Skeletal muscle satellite cell (primary cell): ENCODE measurements at regions not wholly inside any gene's neighbourhood (a gene's known extent, or its start where the extent isn't known, plus 50 kb on each side); places are given as distances from the start of the nearest gene placed in this dataset.

Source experiments
- H3K27me3 ChIP-seq: 2 replicates; pipeline ENCODE4 v1.7.0; 2013; ENCODE audit warnings: low read length; ENCODE audit not compliant: control insufficient read depth, insufficient read depth
- H3K36me3 ChIP-seq: 2 replicates; pipeline ENCODE4 v1.7.0; 2013; ENCODE audit warnings: mild to moderate bottlenecking, control low read depth, low read length; ENCODE audit not compliant: insufficient read depth
- H3K4me1 ChIP-seq: 2 replicates; pipeline ENCODE4 v1.7.0; 2013; ENCODE audit warnings: low read length; ENCODE audit not compliant: control insufficient read depth, insufficient read depth
- H3K4me2 ChIP-seq: 2 replicates; pipeline ENCODE4 v1.7.0; 2013; ENCODE audit warnings: mild to moderate bottlenecking, low read length
- H3K4me3 ChIP-seq: 2 replicates; pipeline ENCODE4 v1.7.0; 2013; ENCODE audit warnings: low read length
- H3K9ac ChIP-seq: 2 replicates; pipeline ENCODE4 v1.7.0; 2013; ENCODE audit warnings: mild to moderate bottlenecking, low read depth, low read length, moderate library complexity
- H3K9me3 ChIP-seq: replicated peaks from 2 replicates; pipeline ENCODE4 v1.7.0; 2013; ENCODE audit warnings: mild to moderate bottlenecking, control low read depth, low read length

GRCh38 chr2:239894276-239894675 is 130.9 kb downstream of the NDUFA10 start:
- Histone ChIP-seq H3K4me1 (no peaks in the 10 kb centered on the region), H3K36me3 (no peaks in the 10 kb centered on the region), H3K4me3 (no peak overlapping the region), H3K27me3 (no peaks in the 10 kb centered on the region), H3K4me2 (no peak overlapping the region), H3K9me3 (no peaks in the 10 kb centered on the region), H3K9ac (no peak overlapping the region)

GRCh38 chr2:239893236-239893515 is 132.0 kb downstream of the NDUFA10 start:
- no peaks in the 10 kb centered on the region for H3K4me1 ChIP-seq
- no peak overlapping the region for H3K4me3 ChIP-seq
- no peak overlapping the region for H3K4me2 ChIP-seq
- H3K9ac ChIP-seq = no peak overlapping the region
- H3K27me3 ChIP-seq = no peaks in the 10 kb centered on the region
- no peaks in the 10 kb centered on the region for H3K9me3 ChIP-seq
- no peaks in the 10 kb centered on the region for H3K36me3 ChIP-seq

GRCh38 chr2:239892441-239893235 is 132.5 kb downstream of the NDUFA10 start:
- Histone ChIP-seq H3K4me1 (no peaks in the 10 kb centered on the region), H3K27me3 (no peaks in the 10 kb centered on the region), H3K36me3 (no peaks in the 10 kb centered on the region), H3K9ac (no peak overlapping the region), H3K4me3 (no peak overlapping the region), H3K4me2 (no peak overlapping the region), H3K9me3 (no peaks in the 10 kb centered on the region)

- H3K4me1 ChIP-seq = no peaks in the 10 kb centered on the region
- no peak overlapping the region for H3K4me3 ChIP-seq
- no peaks in the 10 kb centered on the region for H3K9me3 ChIP-seq
- no peak overlapping the region for H3K4me2 ChIP-seq
- H3K27me3 ChIP-seq = no peaks in the 10 kb centered on the region
- no peaks in the 10 kb centered on the region for H3K36me3 ChIP-seq
- H3K9ac ChIP-seq = no peak overlapping the region
Measured at GRCh38 chr2:239891698-239892097, 133.4 kb downstream of the NDUFA10 start.

GRCh38 chr2:239890206-239890746 is 134.9 kb downstream of the NDUFA10 start:
- Histone ChIP-seq H3K9me3 (no peaks in the 10 kb centered on the region), H3K36me3 (no peaks in the 10 kb centered on the region), H3K9ac (no peak overlapping the region), H3K27me3 (no peaks in the 10 kb centered on the region), H3K4me2 (no peak overlapping the region), H3K4me1 (no peaks in the 10 kb centered on the region), H3K4me3 (no peak overlapping the region)

DNA sequence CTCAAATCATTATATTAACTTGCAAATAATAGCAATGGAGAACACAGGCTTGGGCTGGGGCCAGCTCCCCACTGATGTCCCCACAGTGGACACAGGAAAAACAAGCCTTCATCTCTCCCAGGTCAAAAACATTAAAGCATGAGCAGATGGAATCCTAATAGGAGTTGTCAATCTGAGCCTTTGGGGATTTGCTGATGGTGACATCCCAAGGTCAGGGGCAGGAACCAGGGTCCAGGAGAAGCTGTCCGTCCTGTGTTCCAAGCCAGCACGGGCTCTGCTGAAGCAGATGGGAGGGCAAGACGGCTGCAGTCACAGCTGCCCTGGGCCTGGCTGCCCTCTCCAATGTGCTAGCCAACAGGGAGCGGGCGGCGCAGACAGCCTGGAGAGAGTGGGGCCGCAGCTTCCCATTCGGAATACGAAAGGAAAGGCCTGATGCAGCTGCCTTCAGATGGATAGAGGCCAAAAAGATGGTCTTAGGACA is 135.5 kb downstream of the NDUFA10 start:
- H3K4me1 ChIP-seq = no peaks in the 10 kb centered on the region
- no peaks in the 10 kb centered on the region for H3K27me3 ChIP-seq
- H3K9ac ChIP-seq = no peak overlapping the region
- H3K4me3 ChIP-seq = no peak overlapping the region
- no peaks in the 10 kb centered on the region for H3K36me3 ChIP-seq
- no peaks in the 10 kb centered on the region for H3K9me3 ChIP-seq
- H3K4me2 ChIP-seq = no peak overlapping the region

DNA sequence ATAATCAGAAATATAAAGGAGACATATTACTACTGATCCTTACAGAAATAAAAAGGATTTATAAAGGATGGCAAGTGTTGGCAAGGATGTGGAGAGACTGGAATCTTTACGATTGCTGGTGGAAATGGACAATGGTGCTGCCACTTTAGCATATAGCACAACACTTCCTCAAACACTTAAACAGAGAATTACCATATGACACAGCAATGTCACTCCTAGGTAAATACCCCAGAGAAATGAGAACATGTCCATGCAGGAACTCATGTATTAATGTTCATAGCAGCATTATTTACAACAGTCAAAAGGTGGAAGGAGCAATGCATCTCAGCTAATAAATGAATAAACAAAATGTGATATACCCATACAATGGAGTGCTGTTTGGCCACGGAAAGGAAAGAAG is 137.5 kb downstream of the NDUFA10 start:
- Histone ChIP-seq H3K9ac (no peak overlapping the region), H3K36me3 (no peaks in the 10 kb centered on the region), H3K4me2 (no peak overlapping the region), H3K27me3 (no peaks in the 10 kb centered on the region), H3K9me3 (peaks cover 3% of the 10 kb centered on the region), H3K4me3 (no peak overlapping the region), H3K4me1 (no peaks in the 10 kb centered on the region)

GRCh38 chr2:239886781-239887180 is 138.4 kb downstream of the NDUFA10 start:
- H3K9ac ChIP-seq = no peak overlapping the region
- H3K36me3 ChIP-seq = no peaks in the 10 kb centered on the region
- no peaks in the 10 kb centered on the region for H3K4me1 ChIP-seq
- H3K9me3 ChIP-seq = peaks cover 3% of the 10 kb centered on the region
- H3K4me3 ChIP-seq = no peak overlapping the region
- no peaks in the 10 kb centered on the region for H3K27me3 ChIP-seq
- no peak overlapping the region for H3K4me2 ChIP-seq

GRCh38 chr2:239884875-239885274 is 140.3 kb downstream of the NDUFA10 start:
- Histone ChIP-seq H3K27me3 (no peaks in the 10 kb centered on the region), H3K36me3 (no peaks in the 10 kb centered on the region), H3K4me2 (no peak overlapping the region), H3K9me3 (peaks cover 3% of the 10 kb centered on the region), H3K4me1 (no peaks in the 10 kb centered on the region), H3K9ac (no peak overlapping the region), H3K4me3 (no peak overlapping the region)

DNA sequence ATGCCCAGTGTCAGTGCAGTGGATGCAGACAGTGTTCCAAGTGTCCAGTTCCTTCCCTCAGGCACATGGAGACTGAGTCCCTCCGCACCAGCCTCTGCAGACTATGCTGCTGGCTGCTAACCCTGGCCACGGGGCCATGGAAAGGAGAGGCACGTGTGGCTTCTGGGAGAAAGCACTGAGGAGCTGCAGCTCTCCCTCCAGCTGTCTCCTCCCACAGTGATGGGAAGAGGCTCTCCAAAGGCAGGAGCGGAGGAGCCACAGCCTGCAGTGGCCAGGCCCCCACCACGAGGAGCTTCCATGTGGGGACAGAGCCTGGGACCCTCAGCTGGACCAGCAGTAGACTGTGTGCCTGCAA is 141.1 kb downstream of the NDUFA10 start:
- Histone ChIP-seq H3K4me1 (no peaks in the 10 kb centered on the region), H3K27me3 (no peaks in the 10 kb centered on the region), H3K4me2 (no peak overlapping the region), H3K9ac (no peak overlapping the region), H3K36me3 (no peaks in the 10 kb centered on the region), H3K4me3 (no peak overlapping the region), H3K9me3 (peaks cover 3% of the 10 kb centered on the region)

DNA sequence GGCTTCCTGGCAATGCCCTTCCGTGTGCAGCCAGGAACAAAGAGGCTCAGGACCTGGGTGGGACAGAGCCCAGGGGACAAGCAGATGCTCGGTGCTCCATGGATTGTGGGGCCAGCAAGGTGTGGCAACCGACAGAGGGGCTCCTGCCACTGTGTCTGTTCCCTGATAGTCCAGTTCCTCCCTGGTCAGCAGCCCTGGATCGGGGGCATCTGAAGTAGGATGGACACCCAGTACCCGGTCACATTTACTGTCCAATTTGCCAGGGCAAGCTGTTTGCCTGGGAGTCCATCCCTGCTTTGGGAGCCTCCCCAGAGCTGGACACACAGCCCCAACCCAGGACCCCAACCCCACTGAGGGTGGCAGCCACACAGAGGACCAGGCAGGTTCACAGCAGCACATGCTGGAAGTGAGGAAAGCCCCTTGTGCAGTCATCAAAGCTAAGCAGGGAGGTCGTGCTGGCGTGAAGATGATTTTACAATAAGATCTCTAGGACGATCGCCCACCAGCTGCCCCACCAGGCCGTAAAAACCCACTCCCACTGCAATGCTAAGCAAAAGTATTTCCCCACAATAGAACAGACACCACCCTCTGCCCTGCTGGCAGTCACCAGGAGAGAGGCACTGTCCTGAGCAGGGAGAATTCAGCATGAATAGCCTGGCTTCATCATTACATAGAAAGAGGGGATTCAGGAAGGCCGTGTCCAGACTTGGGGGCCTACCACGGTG is 141.7 kb downstream of the NDUFA10 start:
- H3K9me3 ChIP-seq = peaks cover 3% of the 10 kb centered on the region

DNA sequence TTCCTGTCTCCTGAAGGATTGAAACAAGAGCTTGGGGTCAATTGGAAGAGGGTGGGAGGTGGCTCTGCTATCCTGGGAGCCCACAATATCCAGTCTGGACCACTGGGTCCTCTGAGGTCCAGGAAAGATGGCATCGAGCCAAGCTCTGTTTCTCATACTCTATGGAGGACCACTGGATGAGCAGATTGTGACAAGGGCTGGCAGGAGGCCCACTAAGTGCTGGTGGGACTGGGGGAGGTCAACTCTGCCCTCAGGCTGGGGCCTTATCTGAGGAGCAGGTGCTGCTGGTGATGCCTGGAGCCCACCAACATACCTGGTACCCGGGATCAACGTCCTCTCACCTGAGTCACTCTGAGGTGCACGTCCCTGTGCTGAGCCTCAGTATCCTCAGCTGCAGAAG is 142.4 kb downstream of the NDUFA10 start:
- Histone ChIP-seq H3K9me3 (peaks cover 3% of the 10 kb centered on the region), H3K27me3 (no peaks in the 10 kb centered on the region), H3K4me2 (no peak overlapping the region), H3K9ac (no peak overlapping the region), H3K4me3 (no peak overlapping the region), H3K36me3 (no peaks in the 10 kb centered on the region), H3K4me1 (no peaks in the 10 kb centered on the region)

More for the DNA sequence above, 141.7 kb downstream of the NDUFA10 start:
- Histone ChIP-seq H3K9ac (no peak overlapping the region), H3K36me3 (no peaks in the 10 kb centered on the region), H3K4me3 (no peak overlapping the region), H3K27me3 (no peaks in the 10 kb centered on the region), H3K4me2 (no peak overlapping the region), H3K4me1 (no peaks in the 10 kb centered on the region)
